Stomach (tissue), 4 donors: ENCODE measurements at regions not wholly inside any gene's neighbourhood (a gene's known extent, or its start where the extent isn't known, plus 50 kb on each side); places are given as distances from the start of the nearest gene placed in this dataset.

Experiments used
- POLR2A ChIP-seq, 4 donors: fragments of 450-650 bp; IDR thresholded peaks; one replicate each; pipeline ENCODE4 v1.6.1; 2016; ENCODE audit warnings: antibody characterized with exemption in 4 of 4, control low read depth in 2 of 4, mild to moderate bottlenecking in 1 of 4, moderate library complexity in 1 of 4
- TF ChIP-seq, protein P1 (sequence below), 7 experiments: fragments of 450-650 bp in 4 of 7; fragments of 200-600 bp in 3 of 7; sonication (generic) in 3 of 7; IDR thresholded peaks; one replicate each; pipeline ENCODE4 v1.5.1; 2016 to 2019; ENCODE audit warnings: antibody characterized with exemption in 7 of 7, control low read depth in 2 of 7, mild to moderate bottlenecking in 1 of 7

GRCh38 chr5:152676196-152676595, 271.1 kb upstream of the NMUR2 start:
- TF ChIP-seq POLR2A (IDR thresholded peaks at IDR 0.05), result no peak
- TF ChIP-seq, protein P1, sequence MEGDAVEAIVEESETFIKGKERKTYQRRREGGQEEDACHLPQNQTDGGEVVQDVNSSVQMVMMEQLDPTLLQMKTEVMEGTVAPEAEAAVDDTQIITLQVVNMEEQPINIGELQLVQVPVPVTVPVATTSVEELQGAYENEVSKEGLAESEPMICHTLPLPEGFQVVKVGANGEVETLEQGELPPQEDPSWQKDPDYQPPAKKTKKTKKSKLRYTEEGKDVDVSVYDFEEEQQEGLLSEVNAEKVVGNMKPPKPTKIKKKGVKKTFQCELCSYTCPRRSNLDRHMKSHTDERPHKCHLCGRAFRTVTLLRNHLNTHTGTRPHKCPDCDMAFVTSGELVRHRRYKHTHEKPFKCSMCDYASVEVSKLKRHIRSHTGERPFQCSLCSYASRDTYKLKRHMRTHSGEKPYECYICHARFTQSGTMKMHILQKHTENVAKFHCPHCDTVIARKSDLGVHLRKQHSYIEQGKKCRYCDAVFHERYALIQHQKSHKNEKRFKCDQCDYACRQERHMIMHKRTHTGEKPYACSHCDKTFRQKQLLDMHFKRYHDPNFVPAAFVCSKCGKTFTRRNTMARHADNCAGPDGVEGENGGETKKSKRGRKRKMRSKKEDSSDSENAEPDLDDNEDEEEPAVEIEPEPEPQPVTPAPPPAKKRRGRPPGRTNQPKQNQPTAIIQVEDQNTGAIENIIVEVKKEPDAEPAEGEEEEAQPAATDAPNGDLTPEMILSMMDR (IDR thresholded peaks at IDR 0.05), result no peak
